H1 (cell line): ENCODE measurements at regions not wholly inside any gene's neighbourhood (a gene's known extent, or its start where the extent isn't known, plus 50 kb on each side); places are given as distances from the start of the nearest gene placed in this dataset.
A peak's percentile ranks its signal among the peaks of the same experiment; 100 is the strongest.

Experiments used
- CTCF ChIA-PET: fragments of 300-600 bp; sonication (Branson Sonifier 250); formaldehyde crosslinking; loops from one replicate; lab custom pipeline; 2021; ENCODE audit not compliant: partially characterized antibody; lab: Charles Lee
- POLR2A ChIA-PET: fragments of 300-600 bp; sonication (Branson Sonifier 250); formaldehyde crosslinking; loops from one replicate; lab custom pipeline; 2021; ENCODE audit warnings: inconsistent platforms; ENCODE audit not compliant: partially characterized antibody; lab: Charles Lee
- DNase-seq, 2 experiments: peaks; one replicate each; pipeline versions ENCODE4 v3.0.0 to v3.0.0-alpha.2; 2010 to 2022; ENCODE audit warnings: low spot score in 2 of 2, low read depth in 1 of 2, mixed read lengths in 1 of 2
- FAIRE-seq: peaks from 2 replicates; lab custom pipeline; 2011; peaks lifted over from hg19 to GRCh38; lab: Jason Lieb, UNC
- H2AFZ ChIP-seq: 2 replicates; pipeline ENCODE4 v1.8.1; 2012; ENCODE audit warnings: low read length, inconsistent platforms
- H2AK5ac ChIP-seq: 2 replicates; pipeline ENCODE4 v1.6.1; 2013; ENCODE audit warnings: low read depth, low read length
- H2BK120ac ChIP-seq: replicated peaks from 2 replicates; pipeline ENCODE3; 2013; ENCODE audit warnings: low read depth, low read length, inconsistent platforms
- H2BK12ac ChIP-seq: 2 replicates; pipeline ENCODE4 v1.6.1; 2013; ENCODE audit warnings: low read depth, low read length
- H2BK15ac ChIP-seq: 2 replicates; pipeline ENCODE4 v1.6.1; 2013; ENCODE audit warnings: low read length
- H2BK20ac ChIP-seq: 2 replicates; pipeline ENCODE4 v1.6.1; 2013; ENCODE audit warnings: low read length
- H2BK5ac ChIP-seq: 2 replicates; pipeline ENCODE4 v1.6.1; 2013; ENCODE audit warnings: low read depth, low read length
- H3K14ac ChIP-seq: 2 replicates; pipeline ENCODE4 v1.6.1; 2013; ENCODE audit warnings: inconsistent platforms; ENCODE audit not compliant: insufficient read length
- H3K18ac ChIP-seq: 2 replicates; pipeline ENCODE4 v1.6.1; 2013; ENCODE audit warnings: low read length; ENCODE audit errors: extremely low read depth
- H3K23ac ChIP-seq: 2 replicates; pipeline ENCODE4 v1.6.1; 2013; ENCODE audit warnings: inconsistent platforms; ENCODE audit not compliant: insufficient read length
- H3K23me2 ChIP-seq: 2 replicates; pipeline ENCODE4 v1.6.1; 2013; ENCODE audit warnings: low read depth, low read length
- H3K27ac ChIP-seq: 2 replicates; pipeline ENCODE4 v1.6.1; 2011; ENCODE audit warnings: low read depth, low read length, inconsistent platforms
- H3K27me3 ChIP-seq, 4 experiments: replicated peaks in 1 of 4; 1 replicate in 1 of 4; 2 replicates in 3 of 4; pipeline versions ENCODE4 v1.6.1 to v1.8.1; 2011 to 2013; ENCODE audit warnings: low read length in 3 of 4, mild to moderate bottlenecking in 3 of 4, inconsistent platforms in 2 of 4, mixed read lengths in 2 of 4, moderate library complexity in 1 of 4; ENCODE audit not compliant: control insufficient read depth in 3 of 4, insufficient read depth in 3 of 4; ENCODE audit errors: extremely low read depth in 1 of 4
- H3K36me3 ChIP-seq, 4 experiments: 2 replicates each; pipeline versions ENCODE4 v1.6.1 to v1.8.1; 2011 to 2013; ENCODE audit warnings: mild to moderate bottlenecking in 4 of 4, low read length in 3 of 4, moderate library complexity in 2 of 4, control low read depth in 1 of 4, inconsistent platforms in 1 of 4; ENCODE audit not compliant: insufficient read depth in 4 of 4, control insufficient read depth in 2 of 4
- H3K4ac ChIP-seq: replicated peaks from 2 replicates; pipeline ENCODE3; 2013; ENCODE audit warnings: low read length, low read depth, mixed read lengths, inconsistent platforms; ENCODE audit not compliant: insufficient read length
- H3K4me1 ChIP-seq, 4 experiments: replicated peaks in 1 of 4; 1 replicate in 1 of 4; 2 replicates in 3 of 4; pipeline versions ENCODE4 v1.6.1 to v1.8.1; 2011 to 2013; ENCODE audit warnings: low read length in 3 of 4, inconsistent platforms in 2 of 4, mixed read lengths in 1 of 4; ENCODE audit not compliant: insufficient read depth in 4 of 4, control insufficient read depth in 3 of 4
- H3K4me2 ChIP-seq, 2 experiments: 2 replicates each; pipeline versions ENCODE4 v1.6.1 to v1.8.1; 2011 to 2013; ENCODE audit warnings: low read depth in 2 of 2, low read length in 2 of 2, control low read depth in 1 of 2, inconsistent platforms in 1 of 2, mild to moderate bottlenecking in 1 of 2; ENCODE audit not compliant: insufficient read depth in 1 of 2
- H3K4me3 ChIP-seq, 4 experiments: fragments of 200-600, 300-600 bp in 1 of 4; sonication (generic), shearing (Covaris generic), sonication (Bioruptor Twin) in 1 of 4; 2 replicates each; pipeline versions ENCODE4 v1.5.1 to v1.8.1; 2011 to 2016; ENCODE audit warnings: low read length in 4 of 4, low read depth in 3 of 4, control low read depth in 2 of 4, inconsistent platforms in 2 of 4, mild to moderate bottlenecking in 2 of 4, mixed read lengths in 1 of 4, moderate library complexity in 1 of 4; ENCODE audit not compliant: insufficient read depth in 2 of 4; ENCODE audit errors: extremely low read depth in 1 of 4
- H3K56ac ChIP-seq: replicated peaks from 2 replicates; pipeline ENCODE3; 2013; ENCODE audit warnings: low read depth, mild to moderate bottlenecking, mixed read lengths, low read length, inconsistent platforms; ENCODE audit not compliant: insufficient read length
- H3K79me1 ChIP-seq: 2 replicates; pipeline ENCODE4 v1.6.1; 2013; ENCODE audit warnings: low read depth, low read length, control low read depth
- H3K79me2 ChIP-seq, 2 experiments: 2 replicates each; pipeline versions ENCODE4 v1.6.1 to v1.8.1; 2012 to 2013; ENCODE audit warnings: low read length in 2 of 2, mild to moderate bottlenecking in 2 of 2, inconsistent platforms in 1 of 2; ENCODE audit not compliant: insufficient read depth in 2 of 2, control insufficient read depth in 1 of 2
- H3K9ac ChIP-seq, 4 experiments: replicated peaks in 1 of 4; 1 replicate in 1 of 4; 2 replicates in 3 of 4; pipeline versions ENCODE4 v1.6.1 to v1.8.1; 2011 to 2013; ENCODE audit warnings: low read depth in 3 of 4, low read length in 3 of 4, control low read depth in 2 of 4, mild to moderate bottlenecking in 2 of 4, moderate library complexity in 2 of 4, inconsistent platforms in 1 of 4; ENCODE audit errors: extremely low read depth in 1 of 4
- H3K9me3 ChIP-seq, 2 experiments: 2 replicates each; pipeline versions ENCODE4 v1.6.1 to v1.8.1; 2012 to 2013; ENCODE audit warnings: mild to moderate bottlenecking in 2 of 2, moderate library complexity in 2 of 2, control low read depth in 1 of 2, inconsistent platforms in 1 of 2, low read depth in 1 of 2, low read length in 1 of 2, mixed read lengths in 1 of 2; ENCODE audit not compliant: insufficient read depth in 2 of 2
- H4K20me1 ChIP-seq, 2 experiments: replicated peaks in 1 of 2; 2 replicates each; pipeline versions ENCODE3 to v1.8.1; 2011 to 2013; ENCODE audit warnings: inconsistent platforms in 2 of 2, low read length in 2 of 2, mild to moderate bottlenecking in 1 of 2; ENCODE audit not compliant: insufficient read depth in 2 of 2, control insufficient read depth in 1 of 2
- H4K5ac ChIP-seq: 2 replicates; pipeline ENCODE4 v1.6.1; 2013; ENCODE audit warnings: low read length, low read depth, mixed read lengths, inconsistent platforms; ENCODE audit not compliant: insufficient read length
- H4K8ac ChIP-seq: 2 replicates; pipeline ENCODE4 v1.8.0; 2013; ENCODE audit warnings: mild to moderate bottlenecking, moderate library complexity, low read length, inconsistent platforms; ENCODE audit not compliant: insufficient read depth; ENCODE audit errors: extremely low read depth
- H4K91ac ChIP-seq: replicated peaks from 2 replicates; pipeline ENCODE3; 2013; ENCODE audit warnings: low read length, mixed read lengths, inconsistent platforms; ENCODE audit not compliant: insufficient read length
- SRF ChIP-seq: IDR thresholded peaks from 2 replicates; pipeline ENCODE4 v1.6.1; 2011; ENCODE audit warnings: mild to moderate bottlenecking, low read depth, low read length, moderate library complexity
- WGBS, 2 experiments: shearing (Covaris generic) in 1 of 2; methylation state at CpG; one replicate each; pipeline versions ENCODE4 v1.1.6 to v1.1.7; 2013 to 2015; ENCODE audit warnings: low lambda C conversion rate in 2 of 2, mixed read lengths in 2 of 2, inconsistent platforms in 1 of 2, low coverage in 1 of 2, missing lambda C conversion rate in 1 of 2; ENCODE audit not compliant: insufficient replicate concordance in 2 of 2, insufficient coverage in 1 of 2, insufficient read length in 1 of 2; ENCODE audit errors: extremely low coverage in 1 of 2, missing lambda C conversion rate in 1 of 2; 5-methylcytosine and 5-hydroxymethylcytosine counted together
- TF ChIP-seq, protein P1 (sequence below): IDR thresholded peaks from 2 replicates; pipeline ENCODE4 v1.6.1; 2012; ENCODE audit warnings: inconsistent platforms

- no peak overlapping the region for H2AK5ac ChIP-seq
- no peak overlapping the region for H2BK12ac ChIP-seq
- H3K79me2 ChIP-seq, result no peaks in the 10 kb centered on the region
- H3K27ac ChIP-seq, result no peak overlapping the region
- H3K4ac ChIP-seq, result no peak overlapping the region
- no peak overlapping the region for H3K23ac ChIP-seq
- DNase-seq, result no peak
- no peak for FAIRE-seq
- no peak overlapping the region for H3K4me3 ChIP-seq
- WGBS, 2 experiments, result 88% methylated on average over 1 of the region's 1 CpG; no CpG with 5 or more reads in 1 of the 2 experiments
- no peak overlapping the region for H3K9ac ChIP-seq
- H3K27me3 ChIP-seq, result no peaks in the 10 kb centered on the region
- no peak overlapping the region for H2BK5ac ChIP-seq
- no peak overlapping the region for H3K18ac ChIP-seq
- ChIA-PET POLR2A (no interaction called here), CTCF (no interaction called here)
- no peak overlapping the region for H4K5ac ChIP-seq
- no peaks in the 10 kb centered on the region for H3K9me3 ChIP-seq
- no peak overlapping the region for H3K56ac ChIP-seq
- no peak overlapping the region for H2BK120ac ChIP-seq
- no peak overlapping the region for H4K91ac ChIP-seq
- H3K36me3 ChIP-seq, result no peaks in the 10 kb centered on the region
- no peak overlapping the region for H2BK20ac ChIP-seq
- H3K4me1 ChIP-seq, result no peaks in the 10 kb centered on the region; a peak in 1 of 7 replicates
- no peaks in the 10 kb centered on the region for H3K79me1 ChIP-seq
- no peak overlapping the region for H2BK15ac ChIP-seq
- H3K4me2 ChIP-seq, result no peak overlapping the region
- no peak overlapping the region for H2AFZ ChIP-seq
- no peak overlapping the region for H3K14ac ChIP-seq
- no peak overlapping the region for H4K8ac ChIP-seq
- H4K20me1 ChIP-seq, result no peaks in the 10 kb centered on the region
- H3K23me2 ChIP-seq, result no peaks in the 10 kb centered on the region
- TF ChIP-seq, protein P1, sequence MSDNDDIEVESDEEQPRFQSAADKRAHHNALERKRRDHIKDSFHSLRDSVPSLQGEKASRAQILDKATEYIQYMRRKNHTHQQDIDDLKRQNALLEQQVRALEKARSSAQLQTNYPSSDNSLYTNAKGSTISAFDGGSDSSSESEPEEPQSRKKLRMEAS, result no peak
- peak; percentile 51 for TF ChIP-seq SRF
Observed at GRCh38 chr5:54634089-54634488, 116.5 kb downstream of the SNX18 start.
